Smooth muscle cell (in vitro differentiated cells): ENCODE measurements at regions not wholly inside any gene's neighbourhood (a gene's known extent, or its start where the extent isn't known, plus 50 kb on each side); places are given as distances from the start of the nearest gene placed in this dataset.
"Not testable (repeated sequence)": the region's sequence is repeated elsewhere in the genome, so short reads cannot be mapped to it uniquely, and the experiment has no call there.

Experiments used
- DNase-seq: peaks from one replicate; lab custom pipeline; 2025; ENCODE audit not compliant: unreplicated experiment; lab: John Stamatoyannopoulos, UW
- H2AFZ ChIP-seq: fragments of 200-600 bp; sonication (generic); 2 replicates; pipeline ENCODE4 v1.6.0; 2016; ENCODE audit warnings: antibody characterized with exemption, low read depth, mild to moderate bottlenecking
- H3F3A ChIP-seq: fragments of 200-600 bp; sonication (generic); 2 replicates; pipeline ENCODE4 v1.6.0; 2017; ENCODE audit warnings: antibody characterized with exemption, low read depth
- H3K27ac ChIP-seq: fragments of 200-600 bp; sonication (generic); 2 replicates; pipeline ENCODE4 v1.5.1; 2016; ENCODE audit warnings: low read depth, mild to moderate bottlenecking
- H3K27me3 ChIP-seq: fragments of 200-600 bp; sonication (generic); 2 replicates; pipeline ENCODE4 v1.6.1; 2016; ENCODE audit warnings: low read depth, mild to moderate bottlenecking
- H3K36me3 ChIP-seq: fragments of 200-600 bp; sonication (generic); 2 replicates; pipeline ENCODE4 v1.5.1; 2016; ENCODE audit warnings: low read depth
- H3K4me1 ChIP-seq: fragments of 200-600 bp; sonication (generic); 2 replicates; pipeline ENCODE4 v1.5.1; 2016; ENCODE audit warnings: low read depth
- H3K4me2 ChIP-seq: fragments of 200-600 bp; sonication (generic); 2 replicates; pipeline ENCODE4 v1.6.0; 2016; ENCODE audit warnings: mild to moderate bottlenecking
- H3K4me3 ChIP-seq: fragments of 200-600 bp; sonication (generic); 2 replicates; pipeline ENCODE4 v1.5.1; 2016; ENCODE audit warnings: mild to moderate bottlenecking
- H3K79me2 ChIP-seq: fragments of 200-600 bp; sonication (generic); 2 replicates; pipeline ENCODE4 v1.6.0; 2016; ENCODE audit warnings: low read depth, mild to moderate bottlenecking
- H3K9ac ChIP-seq: fragments of 200-600 bp; sonication (generic); 2 replicates; pipeline ENCODE4 v1.6.0; 2016; ENCODE audit warnings: low read depth
- H3K9me3 ChIP-seq: fragments of 200-600 bp; sonication (generic); replicated peaks from 2 replicates; pipeline ENCODE4 v1.5.1; 2016; ENCODE audit warnings: low read depth
- H4K20me1 ChIP-seq: fragments of 200-600 bp; sonication (generic); 2 replicates; pipeline ENCODE4 v1.6.0; 2016; ENCODE audit warnings: low read depth
- WGBS: methylation state at CpG from one replicate; pipeline ENCODE4 v1.1.7; 2016; ENCODE audit warnings: low lambda C conversion rate; 5-methylcytosine and 5-hydroxymethylcytosine counted together
- TF ChIP-seq, protein P1 (sequence below): fragments of 200-600 bp; sonication (generic); IDR thresholded peaks from 2 replicates; pipeline ENCODE4 v1.5.1; 2017; ENCODE audit warnings: borderline replicate concordance, mild to moderate bottlenecking, antibody characterized with exemption; ENCODE audit not compliant: insufficient read depth, poor library complexity, severe bottlenecking

DNA sequence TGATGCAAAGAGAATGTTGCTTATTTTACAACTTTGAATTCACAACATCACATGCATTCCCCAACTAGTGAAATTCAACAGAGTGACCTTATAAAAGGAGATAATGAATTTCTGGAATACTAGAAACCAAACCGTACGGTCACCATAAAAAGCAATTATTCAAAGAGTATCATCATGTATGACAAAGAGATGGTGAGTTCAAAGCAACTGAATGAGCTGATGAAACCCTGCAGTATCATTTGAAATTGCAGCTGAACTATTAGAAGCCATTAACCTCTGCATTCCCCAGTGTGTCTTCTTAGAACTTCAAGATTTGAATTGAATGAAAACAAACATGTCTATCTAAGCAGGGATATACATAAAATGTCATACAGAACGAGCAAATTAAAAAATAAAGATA, 172.4 kb downstream of the SLITRK2 start:
- WGBS: 68% methylated on average over 3 of the region's 3 CpGs
- Histone ChIP-seq H3F3A (no peaks in the 10 kb centered on the region), H3K4me2 (no peak overlapping the region), H2AFZ (no peak overlapping the region), H3K4me3 (no peak overlapping the region), H3K27ac (no peak overlapping the region), H3K79me2 (no peaks in the 10 kb centered on the region), H3K36me3 (no peaks in the 10 kb centered on the region), H3K4me1 (no peaks in the 10 kb centered on the region), H3K27me3 (no peaks in the 10 kb centered on the region), H3K9me3 (peaks cover 3% of the 10 kb centered on the region), H4K20me1 (no peaks in the 10 kb centered on the region), H3K9ac (no peak overlapping the region)
- DNase-seq: no peak
- TF ChIP-seq, protein P1, sequence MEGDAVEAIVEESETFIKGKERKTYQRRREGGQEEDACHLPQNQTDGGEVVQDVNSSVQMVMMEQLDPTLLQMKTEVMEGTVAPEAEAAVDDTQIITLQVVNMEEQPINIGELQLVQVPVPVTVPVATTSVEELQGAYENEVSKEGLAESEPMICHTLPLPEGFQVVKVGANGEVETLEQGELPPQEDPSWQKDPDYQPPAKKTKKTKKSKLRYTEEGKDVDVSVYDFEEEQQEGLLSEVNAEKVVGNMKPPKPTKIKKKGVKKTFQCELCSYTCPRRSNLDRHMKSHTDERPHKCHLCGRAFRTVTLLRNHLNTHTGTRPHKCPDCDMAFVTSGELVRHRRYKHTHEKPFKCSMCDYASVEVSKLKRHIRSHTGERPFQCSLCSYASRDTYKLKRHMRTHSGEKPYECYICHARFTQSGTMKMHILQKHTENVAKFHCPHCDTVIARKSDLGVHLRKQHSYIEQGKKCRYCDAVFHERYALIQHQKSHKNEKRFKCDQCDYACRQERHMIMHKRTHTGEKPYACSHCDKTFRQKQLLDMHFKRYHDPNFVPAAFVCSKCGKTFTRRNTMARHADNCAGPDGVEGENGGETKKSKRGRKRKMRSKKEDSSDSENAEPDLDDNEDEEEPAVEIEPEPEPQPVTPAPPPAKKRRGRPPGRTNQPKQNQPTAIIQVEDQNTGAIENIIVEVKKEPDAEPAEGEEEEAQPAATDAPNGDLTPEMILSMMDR: no peak

DNA sequence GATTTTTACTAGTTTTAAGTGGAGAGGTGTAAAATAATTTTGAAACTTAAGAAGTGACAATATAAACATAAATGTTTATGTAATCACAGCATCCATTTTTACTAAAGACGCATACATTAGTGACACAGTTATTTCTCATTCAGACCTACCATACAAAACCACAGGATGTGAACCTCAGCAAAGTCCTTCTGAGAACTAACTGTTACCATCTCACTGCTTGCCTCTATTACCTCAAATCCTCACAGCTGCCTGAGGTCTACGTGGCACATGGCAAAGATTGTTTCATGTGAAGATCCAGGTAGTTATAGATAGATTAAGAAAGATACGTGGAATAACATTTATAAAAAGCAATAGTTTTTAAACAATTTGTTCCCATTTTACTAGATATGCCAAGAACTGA, 189.0 kb downstream of the SLITRK2 start:
- Histone ChIP-seq H3K9me3 (peaks cover 5% of the 10 kb centered on the region), H3K4me1 (no peaks in the 10 kb centered on the region), H4K20me1 (no peaks in the 10 kb centered on the region), H3K36me3 (no peaks in the 10 kb centered on the region), H3K27me3 (no peaks in the 10 kb centered on the region), H3K27ac (no peak overlapping the region), H3K4me3 (no peak overlapping the region), H3K4me2 (no peak overlapping the region), H3F3A (no peaks in the 10 kb centered on the region), H3K9ac (no peak overlapping the region), H2AFZ (no peak overlapping the region), H3K79me2 (no peaks in the 10 kb centered on the region)
- TF ChIP-seq, protein P1: no peak
- WGBS: 60% methylated on average over 3 of the region's 3 CpGs
- no peak for DNase-seq

DNA sequence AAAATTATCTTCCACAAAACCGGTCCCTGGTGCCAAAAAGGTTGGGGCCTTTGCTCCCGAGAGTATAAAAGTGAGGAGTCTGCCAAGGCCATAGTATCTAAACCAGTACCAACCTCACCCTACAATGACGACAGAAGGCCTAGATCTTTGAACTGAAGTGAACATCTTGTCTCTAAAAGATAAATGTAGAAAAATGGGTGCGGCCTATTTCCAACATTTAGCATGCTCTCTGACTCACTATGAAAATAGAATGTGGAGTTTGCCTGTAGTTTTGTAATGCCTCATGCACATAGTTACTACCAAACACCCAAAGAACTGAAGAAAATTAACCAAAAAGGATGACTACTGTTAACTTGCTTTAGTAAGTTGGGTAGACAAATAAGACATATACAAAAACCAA, 218.4 kb downstream of the SLITRK2 start:
- no peak overlapping the region for H3K9ac ChIP-seq
- no peaks in the 10 kb centered on the region for H3K27me3 ChIP-seq
- no peak overlapping the region for H3K4me2 ChIP-seq
- no peaks in the 10 kb centered on the region for H3K4me1 ChIP-seq
- H4K20me1 ChIP-seq: no peaks in the 10 kb centered on the region
- H3K79me2 ChIP-seq: no peaks in the 10 kb centered on the region
- peaks cover 2% of the 10 kb centered on the region for H3K9me3 ChIP-seq
- WGBS: 79% methylated on average over 4 of the region's 4 CpGs
- H3K4me3 ChIP-seq: no peak overlapping the region
- H3F3A ChIP-seq: no peaks in the 10 kb centered on the region
- H3K27ac ChIP-seq: no peak overlapping the region
- H3K36me3 ChIP-seq: no peaks in the 10 kb centered on the region
- TF ChIP-seq, protein P1: no peak
- no peak overlapping the region for H2AFZ ChIP-seq
- no peak for DNase-seq

DNA sequence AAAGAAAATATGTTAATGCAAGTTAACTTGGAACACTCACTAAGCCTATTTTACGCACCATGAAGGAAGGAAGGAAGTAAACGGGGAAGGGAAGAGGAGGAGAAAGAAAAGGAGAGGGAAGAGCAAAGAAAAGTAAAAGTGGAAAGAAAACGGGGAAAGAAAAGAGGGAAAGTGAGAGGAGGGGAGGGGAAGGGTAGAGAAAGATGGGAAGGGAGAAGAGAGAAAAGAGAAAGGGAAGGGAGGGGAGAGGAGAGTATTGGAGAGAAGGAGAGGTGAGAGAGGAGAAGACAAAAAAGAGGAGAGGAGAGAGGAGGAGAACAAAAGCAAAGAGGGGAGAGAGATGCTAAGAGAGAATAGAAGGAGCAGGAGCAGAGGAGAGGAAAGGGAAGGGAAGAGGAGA, 224.1 kb downstream of the SLITRK2 start:
- Histone ChIP-seq H3K27ac (no peak overlapping the region), H3K36me3 (no peaks in the 10 kb centered on the region), H3K9ac (no peak overlapping the region), H3F3A (no peaks in the 10 kb centered on the region), H2AFZ (no peak overlapping the region), H3K27me3 (no peaks in the 10 kb centered on the region), H3K4me1 (no peaks in the 10 kb centered on the region), H3K79me2 (no peaks in the 10 kb centered on the region), H3K9me3 (peaks cover 2% of the 10 kb centered on the region), H3K4me2 (no peak overlapping the region), H4K20me1 (no peaks in the 10 kb centered on the region), H3K4me3 (no peak overlapping the region)
- 73% methylated on average over 3 of the region's 3 CpGs for WGBS
- TF ChIP-seq, protein P1: no peak
- DNase-seq: no peak

DNA sequence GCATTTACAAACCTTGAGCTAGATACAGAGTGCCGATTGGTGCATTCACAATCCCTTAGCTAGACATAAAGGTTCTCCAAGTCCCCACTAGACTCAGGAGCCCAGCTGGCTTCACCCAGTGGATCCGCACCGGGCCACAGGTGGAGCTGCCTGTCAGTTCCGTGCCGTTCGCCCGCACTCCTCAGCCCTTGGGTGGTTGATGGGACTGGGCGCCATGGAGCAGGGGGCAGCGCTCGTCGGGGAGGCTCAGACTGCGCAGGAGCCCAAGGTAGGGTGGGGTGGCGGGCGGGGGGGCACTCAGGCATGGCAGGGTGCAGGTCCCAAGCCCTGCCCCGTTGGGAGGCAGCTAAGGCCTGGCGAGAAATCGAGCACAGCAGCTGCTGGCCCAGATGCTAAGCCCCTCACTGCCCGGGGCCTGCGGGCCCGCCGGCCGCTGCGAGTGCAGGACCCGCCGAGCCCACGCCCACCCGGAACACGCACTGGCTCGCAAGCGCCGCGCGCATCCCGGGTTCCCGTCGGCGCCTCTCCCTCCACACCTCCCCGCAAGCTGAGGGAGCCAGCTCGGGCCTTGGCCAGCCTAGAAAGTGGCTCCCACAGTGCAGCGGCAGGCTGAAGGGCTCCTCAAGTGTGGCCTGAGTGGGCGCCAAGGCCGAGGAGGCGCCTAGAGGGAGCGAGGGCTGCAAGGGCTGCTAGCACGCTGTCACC, 228.5 kb downstream of the SLITRK2 start:
- H3K79me2 ChIP-seq, H2AFZ ChIP-seq, H3K27ac ChIP-seq, DNase-seq, H3K9ac ChIP-seq, H3K4me2 ChIP-seq, H3K4me3 ChIP-seq, H4K20me1 ChIP-seq, H3K27me3 ChIP-seq, H3F3A ChIP-seq, H3K36me3 ChIP-seq, H3K4me1 ChIP-seq, H3K9me3 ChIP-seq: not testable (repeated sequence)
- 87% methylated on average over 41 of the region's 45 CpGs for WGBS
